Keratinocyte (primary cell): ENCODE measurements at regions not wholly inside any gene's neighbourhood (a gene's known extent, or its start where the extent isn't known, plus 50 kb on each side); places are given as distances from the start of the nearest gene placed in this dataset.

Experiments used
- CTCF ChIP-seq, 3 experiments: IDR thresholded peaks in 1 of 3; conservative IDR thresholded peaks in 1 of 3; optimal IDR thresholded peaks in 1 of 3; 2 replicates in 2 of 3; 3 replicates in 1 of 3; pipeline versions ENCODE3 to v1.5.1; 2011; ENCODE audit warnings: low read length in 3 of 3, mild to moderate bottlenecking in 3 of 3, moderate library complexity in 2 of 3, control low read depth in 1 of 3, inconsistent platforms in 1 of 3; ENCODE audit not compliant: insufficient read depth in 2 of 3; ENCODE audit errors: extremely low read depth in 1 of 3
- EZH2 ChIP-seq: IDR thresholded peaks from one replicate; pipeline ENCODE4 v1.6.1; 2012; ENCODE audit warnings: inconsistent platforms, mild to moderate bottlenecking, low read length, moderate library complexity

GRCh38 chr2:122001441-122001874, 246.0 kb downstream of the TSN start:
- TF ChIP-seq CTCF (optimal IDR thresholded peaks at IDR 0.05 in 1 of 3, IDR thresholded peaks at IDR 0.05 in 1 of 3, conservative IDR thresholded peaks at IDR 0.05 in 1 of 3; ENCODE audit: extremely low read depth in 1 of 3, insufficient read depth in 2 of 3, low read length in 3 of 3) (no peak), EZH2 (no peak)
